HG02678 (cell line): ENCODE measurements at regions not wholly inside any gene's neighbourhood (a gene's known extent, or its start where the extent isn't known, plus 50 kb on each side); places are given as distances from the start of the nearest gene placed in this dataset.
"Not testable (repeated sequence)": the region's sequence is repeated elsewhere in the genome, so short reads cannot be mapped to it uniquely, and the experiment has no call there.

Experiments
- ATAC-seq: cut with Tn5 transposase; IDR thresholded peaks from one replicate; pipeline ENCODE4 v1.9.1; 2021; ENCODE audit warnings: mild to moderate bottlenecking, moderate library complexity; ENCODE audit not compliant: unreplicated experiment

GRCh38 chr6:92431502-92431901 is 987.9 kb downstream of the EPHA7 start:
- no peak for ATAC-seq

GRCh38 chr6:92428448-92428847 is 990.9 kb downstream of the EPHA7 start:
- no peak for ATAC-seq

DNA sequence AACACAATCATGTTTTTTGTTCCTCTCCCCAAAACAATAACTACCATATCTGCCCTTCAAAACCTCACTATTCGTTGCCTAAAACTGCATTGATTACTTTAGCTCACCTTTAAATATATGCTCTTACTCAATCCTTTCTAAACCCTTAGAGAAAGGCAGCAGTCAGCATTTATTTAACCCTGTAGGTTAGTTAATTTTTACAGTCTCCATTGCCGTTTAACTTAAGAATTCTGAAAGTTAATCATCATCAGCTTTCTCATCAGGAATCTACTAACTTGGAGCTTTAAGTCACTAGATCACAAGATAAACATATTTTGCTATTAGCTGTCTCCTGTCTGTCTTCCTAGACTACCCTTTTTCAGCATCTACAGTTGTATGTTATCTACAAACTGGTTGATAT is 991.9 kb downstream of the EPHA7 start:
- no peak for ATAC-seq

DNA sequence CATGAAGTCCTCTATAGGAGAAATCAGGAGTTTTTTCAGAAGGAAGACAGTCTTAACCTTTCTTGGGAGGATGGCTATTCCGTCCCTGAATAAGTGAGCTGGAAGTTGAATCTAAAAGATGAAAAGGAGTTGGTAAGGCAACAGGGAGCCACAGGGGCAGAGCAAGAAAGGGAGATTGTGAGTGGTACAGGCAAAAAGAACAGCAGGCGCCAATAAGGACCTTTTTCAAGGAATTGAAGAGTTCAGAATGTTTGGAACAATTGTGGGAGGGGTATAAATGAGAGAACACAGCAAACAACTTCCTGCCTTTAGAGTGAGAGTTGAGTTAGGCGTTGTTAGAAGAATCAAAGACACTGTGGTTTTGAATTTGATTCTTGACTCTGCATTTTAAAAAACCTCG is 1003.7 kb downstream of the EPHA7 start:
- ATAC-seq = no peak

- no peak for ATAC-seq
These were observed 1011.0 kb downstream of the EPHA7 start for GRCh38 chr6:92408350-92408749.

- ATAC-seq = no peak
These were observed 1015.1 kb downstream of the EPHA7 start for GRCh38 chr6:92404281-92404680.

GRCh38 chr6:92399911-92400310 is 1019.4 kb downstream of the EPHA7 start:
- ATAC-seq = no peak

GRCh38 chr6:92388706-92389105 is 1030.7 kb downstream of the EPHA7 start:
- ATAC-seq = not testable (repeated sequence)

DNA sequence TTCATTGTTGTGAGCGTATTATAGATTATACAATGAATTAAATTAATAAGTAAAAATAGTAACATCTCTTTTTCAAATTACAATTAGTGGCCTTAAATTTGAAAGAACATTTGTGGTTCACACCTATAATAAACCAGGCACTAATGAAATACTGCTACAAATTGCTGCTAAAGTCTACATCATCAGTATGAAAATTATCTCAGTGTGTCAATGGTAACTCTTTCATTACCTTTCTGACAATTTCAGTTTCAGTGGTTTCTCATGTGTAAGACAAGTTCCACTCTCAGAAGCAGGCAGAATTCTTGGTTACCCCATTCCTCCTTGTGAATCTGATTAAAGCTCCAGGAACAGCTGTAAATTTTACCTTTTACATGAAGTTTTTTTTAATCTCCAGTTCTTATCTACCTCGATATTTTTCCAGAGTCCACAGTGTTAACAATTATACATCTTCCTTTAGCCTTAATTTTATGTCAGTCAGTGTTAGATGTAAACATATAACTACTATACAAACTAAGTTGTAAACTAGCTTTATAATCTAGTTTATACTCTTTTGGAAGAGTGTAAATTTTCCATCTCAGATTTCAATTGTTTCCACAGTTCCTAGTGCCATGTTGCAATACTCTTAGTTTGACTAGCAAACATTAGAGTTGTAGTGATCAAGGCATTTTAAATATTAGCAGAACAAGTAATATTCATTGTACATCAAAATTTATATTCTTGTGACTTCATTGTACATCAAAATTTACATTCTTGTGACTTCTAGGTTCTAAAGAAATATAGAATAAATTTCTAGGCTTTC is 1038.4 kb downstream of the EPHA7 start:
- ATAC-seq = no peak

GRCh38 chr6:92377137-92377536 is 1042.2 kb downstream of the EPHA7 start:
- no peak for ATAC-seq

- ATAC-seq = no peak
These were observed 1042.7 kb downstream of the EPHA7 start for GRCh38 chr6:92376691-92377090.

DNA sequence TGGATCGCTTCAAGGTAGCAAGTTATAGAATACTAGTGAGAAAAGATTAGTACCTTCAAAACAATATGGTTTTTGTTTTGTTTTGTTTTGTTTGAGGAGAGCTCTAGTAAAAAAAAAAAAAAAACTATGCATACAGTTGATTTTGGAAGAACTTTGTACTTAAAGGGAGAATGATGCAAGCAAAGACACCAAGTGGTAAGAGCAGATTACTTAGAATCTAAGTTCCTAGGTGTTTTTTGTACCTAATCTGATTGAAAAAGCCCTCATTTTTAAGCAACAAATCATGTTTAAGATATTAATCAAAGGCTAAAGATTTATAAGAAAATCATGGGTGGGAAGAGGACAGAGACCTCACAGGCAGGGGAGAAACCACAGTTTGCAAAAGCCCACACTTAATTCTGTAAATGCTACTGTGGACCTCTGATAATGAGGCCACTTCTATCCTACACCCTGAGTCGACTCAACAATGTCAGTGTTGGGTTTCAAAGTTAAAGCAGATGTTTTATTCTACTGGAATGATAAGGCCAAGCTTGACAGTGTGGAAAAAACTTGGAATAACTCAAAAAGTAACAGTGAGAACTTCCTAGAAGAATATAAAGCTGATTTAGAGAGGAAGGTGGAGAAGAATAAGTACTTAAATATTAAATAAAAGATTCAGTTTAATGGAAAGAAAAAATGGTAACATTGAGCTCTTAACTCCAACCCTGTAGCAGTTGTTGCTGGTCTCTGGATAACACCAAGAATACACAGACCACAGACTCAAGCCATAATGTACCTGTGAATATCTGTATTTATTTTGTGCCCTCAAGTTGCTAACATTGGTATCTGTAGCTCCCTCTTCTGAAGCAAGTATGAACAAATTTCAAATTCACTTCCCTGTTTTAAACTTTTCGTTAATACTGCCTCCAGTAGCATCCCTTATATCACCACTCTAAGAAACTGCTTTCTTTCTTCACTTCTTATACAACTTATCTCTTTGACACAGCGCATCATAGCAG is 1047.8 kb downstream of the EPHA7 start:
- ATAC-seq = no peak

- no peak for ATAC-seq
These were observed 1050.0 kb downstream of the EPHA7 start for GRCh38 chr6:92369309-92369708.

GRCh38 chr6:92364948-92365541 is 1054.3 kb downstream of the EPHA7 start:
- no peak for ATAC-seq

GRCh38 chr6:92363111-92363510 is 1056.2 kb downstream of the EPHA7 start:
- ATAC-seq = no peak

DNA sequence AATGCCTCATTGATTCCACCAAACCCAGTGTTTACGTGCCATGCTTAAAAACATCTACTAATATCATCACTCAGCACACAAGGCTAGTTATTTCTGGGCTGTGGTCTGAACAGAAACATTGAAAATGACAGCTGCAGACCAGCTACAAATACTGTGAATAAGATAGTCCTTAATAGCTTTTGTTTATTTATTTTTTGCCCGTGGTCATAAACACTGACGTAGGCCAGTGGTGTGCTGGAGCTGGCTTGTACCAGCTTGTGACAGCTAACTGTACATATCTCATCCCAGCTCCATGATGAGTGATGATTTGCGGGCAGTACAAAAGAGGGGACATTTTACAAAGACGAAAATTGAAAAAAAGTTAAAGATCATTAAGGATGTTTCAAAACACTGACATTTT is 1057.0 kb downstream of the EPHA7 start:
- ATAC-seq = no peak

DNA sequence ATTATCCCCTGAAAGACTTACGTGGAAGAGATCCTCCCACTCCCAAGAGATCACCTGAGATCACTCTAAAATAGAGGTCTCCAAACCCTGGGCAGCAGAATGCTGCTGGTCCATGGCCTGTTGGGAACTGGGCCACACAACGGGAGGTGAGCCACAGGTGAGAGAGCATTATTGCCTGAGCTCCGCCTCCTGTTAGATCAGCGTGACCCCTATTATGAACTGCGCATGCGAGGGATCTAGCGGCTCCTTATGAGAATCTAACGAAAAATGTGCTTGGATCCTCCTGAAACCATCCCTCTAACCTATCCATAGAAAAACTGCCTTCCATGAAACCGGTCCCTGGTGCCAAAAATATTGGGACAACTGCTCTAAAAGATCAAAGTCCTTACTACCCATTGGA is 1057.4 kb downstream of the EPHA7 start:
- ATAC-seq = no peak

DNA sequence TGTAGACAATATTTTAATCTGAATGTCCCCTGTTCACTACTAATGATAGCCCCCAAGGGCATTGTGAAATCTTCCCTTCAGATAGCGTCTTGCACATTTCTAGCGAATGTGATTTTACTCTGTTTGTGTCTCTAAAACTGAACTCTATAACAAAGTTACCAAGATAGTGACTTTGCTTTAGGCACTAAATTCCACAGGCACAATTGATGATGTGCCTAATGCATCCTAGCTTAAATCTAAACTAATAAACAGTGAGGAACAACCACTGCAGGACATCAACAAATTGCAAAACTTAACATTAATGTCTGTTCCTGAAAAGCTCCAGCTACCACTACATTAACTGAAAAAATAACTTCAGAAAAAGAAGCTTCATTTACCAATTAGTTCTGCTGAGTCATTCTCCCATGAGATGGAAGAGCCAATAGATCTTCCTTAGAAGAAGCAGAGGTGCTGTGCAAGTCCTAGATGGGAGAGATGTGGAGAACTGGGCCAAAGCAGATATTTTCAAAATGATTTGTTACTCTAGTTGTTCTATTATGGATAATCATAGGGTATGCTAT is 1065.0 kb downstream of the EPHA7 start:
- no peak for ATAC-seq

DNA sequence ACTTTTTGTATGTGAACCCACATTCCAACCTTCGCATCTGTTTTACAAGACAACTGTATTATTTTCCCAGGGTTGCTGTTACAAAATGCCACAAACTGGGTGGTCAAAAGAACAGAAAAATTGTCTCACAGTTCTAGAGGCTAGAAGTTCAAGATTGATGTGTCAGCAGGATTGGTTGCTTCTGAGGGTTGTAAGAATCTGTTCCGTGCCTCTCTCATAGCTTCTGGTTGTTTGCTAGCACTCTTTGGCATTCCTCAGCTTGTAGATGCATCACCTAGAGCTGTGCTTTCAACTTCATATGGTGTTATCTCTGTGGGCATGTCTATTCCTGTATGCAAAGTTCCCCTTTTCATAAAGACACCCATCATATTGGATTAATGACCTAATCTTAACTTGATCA is 1067.2 kb downstream of the EPHA7 start:
- ATAC-seq = no peak

GRCh38 chr6:92341201-92341600 is 1078.2 kb downstream of the EPHA7 start:
- no peak for ATAC-seq
